Activated naive CD4-positive, alpha-beta T cell (primary cell): ENCODE measurements at regions not wholly inside any gene's neighbourhood (a gene's known extent, or its start where the extent isn't known, plus 50 kb on each side); places are given as distances from the start of the nearest gene placed in this dataset.
"Not testable (repeated sequence)": the region's sequence is repeated elsewhere in the genome, so short reads cannot be mapped to it uniquely, and the experiment has no call there.

Experiments used
- DNase-seq, 4 experiments: peaks; one replicate each; lab custom pipeline; 2025; lab: John Stamatoyannopoulos, UW

- DNase-seq: no peak
These were observed 94.0 kb upstream of the NAP1L1 start for GRCh38 chr12:76178452-76178851.

- no peak for DNase-seq
These were observed 93.3 kb upstream of the NAP1L1 start for GRCh38 chr12:76177821-76178220.

GRCh38 chr12:76176940-76177339 is 92.5 kb upstream of the NAP1L1 start:
- no peak for DNase-seq

- not testable (repeated sequence) for DNase-seq
These were observed 91.5 kb upstream of the NAP1L1 start for GRCh38 chr12:76175946-76176345.

GRCh38 chr12:76173756-76174155 is 89.3 kb upstream of the NAP1L1 start:
- no peak for DNase-seq

GRCh38 chr12:76158518-76159321 is 74.2 kb upstream of the NAP1L1 start:
- DNase-seq: peak in 2 of 4 experiments; percentile 2 to 15

- no peak for DNase-seq
These were observed 72.2 kb upstream of the NAP1L1 start for GRCh38 chr12:76156726-76157125.

GRCh38 chr12:76156314-76156713 is 71.8 kb upstream of the NAP1L1 start:
- no peak for DNase-seq

GRCh38 chr12:76155157-76155670 is 70.7 kb upstream of the NAP1L1 start:
- DNase-seq: no peak

- no peak for DNase-seq
These were observed 69.1 kb upstream of the NAP1L1 start for GRCh38 chr12:76153616-76154015.

- no peak for DNase-seq
These were observed 67.8 kb upstream of the NAP1L1 start for GRCh38 chr12:76152181-76152807.

- DNase-seq: no peak
These were observed 59.7 kb upstream of the NAP1L1 start for GRCh38 chr12:76144245-76144549.

- DNase-seq: peak in 1 of 4 experiments; percentile 5
These were observed 59.1 kb upstream of the NAP1L1 start for GRCh38 chr12:76143343-76144244.

GRCh38 chr12:76142305-76142704 is 57.8 kb upstream of the NAP1L1 start:
- no peak for DNase-seq

- no peak for DNase-seq
These were observed 54.2 kb upstream of the NAP1L1 start for GRCh38 chr12:76138656-76139055.

GRCh38 chr12:76137606-76138005 is 53.1 kb upstream of the NAP1L1 start:
- DNase-seq: no peak

- no peak for DNase-seq
These were observed 51.0 kb upstream of the NAP1L1 start for GRCh38 chr12:76135456-76135855.
